GM12878 (cell line): ENCODE measurements at regions not wholly inside any gene's neighbourhood (a gene's known extent, or its start where the extent isn't known, plus 50 kb on each side); places are given as distances from the start of the nearest gene placed in this dataset.

Experiments
- ATAC-seq: fragments of 200-7000 bp; cut with Tn5 transposase; 3 replicates; pipeline ENCODE4 v1.9.1; 2020; ENCODE audit warnings: mild to moderate bottlenecking, moderate library complexity
- BruUV-seq: library from RNA; stranded (reverse); fragments of 400-500 nt; replicated peaks from 2 replicates; lab custom pipeline; 2021; lab: Mats Ljungman, UMichigan
- CTCF ChIA-PET: fragments of 300-600 bp; sonication (Branson Sonifier 250); formaldehyde crosslinking; extraction: SDS; loops from one replicate; lab custom pipeline; 2021; ENCODE audit warnings: inconsistent platforms; lab: Yijun Ruan, JAX
- POLR2A ChIA-PET: fragments of 350-600 bp; formaldehyde crosslinking; extraction: SDS; loops from one replicate; lab custom pipeline; 2021; ENCODE audit warnings: inconsistent platforms; lab: Charles Lee
- RAD21 ChIA-PET: fragments of 300-600 bp; sonication (Branson Sonifier 250); formaldehyde crosslinking; loops from one replicate; lab custom pipeline; 2023; ENCODE audit warnings: antibody characterized with exemption; ENCODE audit not compliant: unreplicated experiment; lab: Charles Lee
- SMC1A ChIA-PET: fragments of 300-600 bp; sonication (Branson Sonifier 250); formaldehyde crosslinking; loops from one replicate; lab custom pipeline; 2023; ENCODE audit not compliant: unreplicated experiment, uncharacterized antibody; lab: Charles Lee
- DNase-seq: peaks from one replicate; pipeline ENCODE4 v3.0.0-alpha.2; 2011; ENCODE audit warnings: low read depth, low spot score
- FAIRE-seq: peaks from 3 replicates; lab custom pipeline; 2011; peaks lifted over from hg19 to GRCh38; lab: Jason Lieb, UNC
- H2AFZ ChIP-seq: 2 replicates; pipeline ENCODE4 v1.6.0; 2011; ENCODE audit warnings: low read depth, low read length, control low read depth; ENCODE audit not compliant: control insufficient read depth
- H3K27ac ChIP-seq: 2 replicates; pipeline ENCODE4 v1.5.1; 2011; ENCODE audit warnings: control low read depth; ENCODE audit not compliant: control insufficient read depth, insufficient read depth
- H3K27me3 ChIP-seq, 2 experiments: replicated peaks in 1 of 2; 2 replicates each; pipeline versions ENCODE4 v1.6.0 to v1.6.1; 2011; ENCODE audit warnings: low read length in 1 of 2; ENCODE audit not compliant: control insufficient read depth in 2 of 2, insufficient read depth in 2 of 2
- H3K36me3 ChIP-seq, 2 experiments: 2 replicates each; pipeline ENCODE4 v1.5.1; 2011; ENCODE audit warnings: low read length in 1 of 2; ENCODE audit not compliant: control insufficient read depth in 2 of 2, insufficient read depth in 2 of 2
- H3K4me1 ChIP-seq: 2 replicates; pipeline ENCODE4 v1.6.1; 2011; ENCODE audit warnings: mild to moderate bottlenecking, low read length, moderate library complexity, mixed read lengths; ENCODE audit not compliant: control insufficient read depth, insufficient read depth
- H3K4me2 ChIP-seq: 2 replicates; pipeline ENCODE4 v1.6.0; 2011; ENCODE audit warnings: control low read depth; ENCODE audit not compliant: control insufficient read depth, insufficient read depth
- H3K4me3 ChIP-seq: fragments of 200-600 bp; sonication (generic); 2 replicates; pipeline ENCODE4 v1.5.1; 2016
- H3K79me2 ChIP-seq: 2 replicates; pipeline ENCODE4 v1.6.0; 2011; ENCODE audit warnings: low read length; ENCODE audit not compliant: control insufficient read depth, insufficient read depth
- H3K9ac ChIP-seq: 2 replicates; pipeline ENCODE4 v1.8.0; 2011; ENCODE audit warnings: low read length, control low read depth, mixed read lengths; ENCODE audit not compliant: control insufficient read depth, insufficient read depth
- H3K9me3 ChIP-seq: replicated peaks from 3 replicates; pipeline ENCODE4 v1.5.1; 2011; ENCODE audit warnings: mild to moderate bottlenecking, low read length; ENCODE audit not compliant: control insufficient read depth, insufficient read depth
- H4K20me1 ChIP-seq: 2 replicates; pipeline ENCODE4 v1.6.0; 2011; ENCODE audit not compliant: control insufficient read depth, insufficient read depth
- BHLHE40 ChIP-seq, 2 experiments: fragments of 450-650 bp in 1 of 2; IDR thresholded peaks; 2 replicates each; pipeline ENCODE4 v1.6.1; 2011 to 2017; ENCODE audit warnings: low read depth in 2 of 2, borderline replicate concordance in 1 of 2, improper control_type of control experiment in 1 of 2, low read length in 1 of 2, mild to moderate bottlenecking in 1 of 2
- CBX3 ChIP-seq: fragments of 200-600 bp; sonication (generic); IDR thresholded peaks from 2 replicates; pipeline ENCODE4 v1.6.1; 2016; ENCODE audit warnings: low read depth, borderline replicate concordance
- CHD2 ChIP-seq: IDR thresholded peaks from 2 replicates; pipeline ENCODE4 v1.6.1; 2011; ENCODE audit warnings: low read depth, low read length, improper control_type of control experiment, borderline replicate concordance
- CREM ChIP-seq: IDR thresholded peaks from 2 replicates; pipeline ENCODE4 v1.6.1; 2014; ENCODE audit warnings: antibody characterized with exemption, low read depth
- CTCF ChIP-seq, 3 experiments: IDR thresholded peaks in 2 of 3; conservative IDR thresholded peaks in 1 of 3; 2 replicates each; pipeline ENCODE4 v1.5.1; 2011; ENCODE audit warnings: low read depth in 3 of 3, low read length in 3 of 3, mild to moderate bottlenecking in 3 of 3, control low read depth in 2 of 3, moderate library complexity in 2 of 3, inconsistent platforms in 1 of 3, mixed read lengths in 1 of 3; ENCODE audit not compliant: control insufficient read depth in 2 of 3, insufficient read depth in 1 of 3; ENCODE audit errors: extremely low read depth in 1 of 3
- EZH2 ChIP-seq: IDR thresholded peaks from 2 replicates; pipeline ENCODE4 v1.6.1; 2012; ENCODE audit warnings: low read depth, mild to moderate bottlenecking, control low read depth, inconsistent platforms, low read length, borderline replicate concordance; ENCODE audit not compliant: control insufficient read depth
- GATAD2B ChIP-seq: fragments of 450-650 bp; conservative IDR thresholded peaks from 2 replicates; pipeline ENCODE4 v1.6.1; 2017; ENCODE audit warnings: low read depth, mild to moderate bottlenecking, moderate library complexity
- JUND ChIP-seq: IDR thresholded peaks from 2 replicates; pipeline ENCODE4 v1.6.1; 2012; ENCODE audit warnings: low read depth, mild to moderate bottlenecking, low read length, improper control_type of control experiment, moderate library complexity
- MTA2 ChIP-seq: fragments of 450-650 bp; IDR thresholded peaks from 2 replicates; pipeline ENCODE4 v1.6.1; 2016; ENCODE audit warnings: low read depth, mild to moderate bottlenecking, moderate library complexity
- NBN ChIP-seq: fragments of 450-650 bp; IDR thresholded peaks from 2 replicates; pipeline ENCODE4 v1.6.1; 2016
- NFIC ChIP-seq: IDR thresholded peaks from 2 replicates; pipeline ENCODE4 v1.6.1; 2012; ENCODE audit warnings: low read depth, mild to moderate bottlenecking, inconsistent platforms, low read length, moderate library complexity
- RCOR1 ChIP-seq: conservative IDR thresholded peaks from 2 replicates; pipeline ENCODE4 v1.6.1; 2012; ENCODE audit warnings: low read depth, low read length, improper control_type of control experiment
- TAF1 ChIP-seq: IDR thresholded peaks from 2 replicates; pipeline ENCODE4 v1.6.1; 2011; ENCODE audit warnings: mild to moderate bottlenecking, low read depth, low read length, borderline replicate concordance
- TBL1XR1 ChIP-seq: IDR thresholded peaks from 2 replicates; pipeline ENCODE4 v1.6.1; 2012; ENCODE audit warnings: low read depth, low read length, improper control_type of control experiment
- TCF3 ChIP-seq: IDR thresholded peaks from 2 replicates; pipeline ENCODE4 v1.6.1; 2012; ENCODE audit warnings: low read depth, mild to moderate bottlenecking, low read length, borderline replicate concordance; ENCODE audit not compliant: insufficient read depth
- ZSCAN29 ChIP-seq: fragments of 450-650 bp; IDR thresholded peaks from 2 replicates; pipeline ENCODE4 v1.6.1; 2017; ENCODE audit warnings: mild to moderate bottlenecking, moderate library complexity
- WGBS: methylation state at CpG from one replicate; pipeline ENCODE4 v1.1.6; 2016; ENCODE audit warnings: low lambda C conversion rate; ENCODE audit not compliant: insufficient replicate concordance, insufficient coverage; ENCODE audit errors: missing lambda C conversion rate; 5-methylcytosine and 5-hydroxymethylcytosine counted together
- in situ Hi-C: fragments of 300-500 bp; cut with MboI; formaldehyde crosslinking; loops from 9 replicates; pipeline ENCODE4 v1.14.3; 2018; ENCODE audit warnings: mixed read lengths
- intact Hi-C: fragments of 100-400 bp; cut with micrococcal nuclease; formaldehyde crosslinking; loops from one replicate; pipeline ENCODE4 v1.14.2; 2022; ENCODE audit not compliant: unreplicated experiment
- TF ChIP-seq, protein P1 (sequence below): IDR thresholded peaks from 2 replicates; pipeline ENCODE4 v1.6.1; 2012; ENCODE audit warnings: low read depth, low read length, improper control_type of control experiment
- TF ChIP-seq, protein P2 (sequence below): fragments of 450-650 bp; formaldehyde crosslinking; IDR thresholded peaks from 2 replicates; pipeline ENCODE4 v1.4.0; 2020; ENCODE audit warnings: mild to moderate bottlenecking, moderate library complexity

DNA sequence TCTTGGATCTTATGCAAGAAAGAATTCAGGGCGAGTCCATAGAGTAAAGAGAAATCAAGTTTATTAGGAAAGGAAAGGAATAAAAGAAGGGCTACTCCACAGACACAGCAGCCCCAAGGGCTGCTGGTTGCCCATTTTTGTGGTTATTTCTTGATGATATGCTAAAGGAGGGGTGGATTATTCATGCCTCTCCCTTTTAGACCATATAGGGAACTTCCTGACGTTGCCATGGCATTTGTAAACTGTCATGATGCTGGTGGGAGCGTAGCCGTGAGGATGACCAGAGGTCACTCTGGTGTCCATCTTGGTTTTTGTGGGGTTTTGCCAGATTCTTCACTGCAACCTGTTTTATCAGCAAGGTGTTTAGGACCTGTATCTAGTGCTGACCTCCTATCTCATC lies 115.4 kb upstream of the CARD11 start:
- no peak for FAIRE-seq
- H3K4me3 ChIP-seq: no peak overlapping the region
- SMC1A ChIA-PET: no interaction called here
- in situ Hi-C loops (loop anchor here (5.0 kb wide), 1 partner anchor 272 kb away; no protein-coding TSS in a partner anchor), intact Hi-C loops (loop anchor here (10.0 kb wide), 1 partner anchor 494 kb away; no protein-coding TSS in a partner anchor)
- no peak overlapping the region for H3K4me2 ChIP-seq
- CTCF ChIA-PET: interaction anchor here (2.1 kb wide), 1 partner anchor 93 kb away, joined by 7 read pairs; no protein-coding TSS in a partner anchor
- no peaks in the 10 kb centered on the region for H3K27me3 ChIP-seq
- no peaks in the 10 kb centered on the region for H3K9me3 ChIP-seq
- H3K79me2 ChIP-seq: no peaks in the 10 kb centered on the region
- H2AFZ ChIP-seq: no peak overlapping the region
- no peak overlapping the region for H3K9ac ChIP-seq
- H4K20me1 ChIP-seq: no peaks in the 10 kb centered on the region
- no TSS peak for BruUV-seq
- RAD21 ChIA-PET: no interaction called here
- 16% methylated on average over 4 of the region's 4 CpGs for WGBS
- no peak for ATAC-seq
- DNase-seq: no peak
- H3K27ac ChIP-seq: no peak overlapping the region
- H3K36me3 ChIP-seq: no peaks in the 10 kb centered on the region
- H3K4me1 ChIP-seq: no peaks in the 10 kb centered on the region
- POLR2A ChIA-PET: no interaction called here
- TF ChIP-seq TAF1 (no peak), GATAD2B (no peak), EZH2 (no peak), TBL1XR1 (no peak), CTCF (IDR thresholded peaks at IDR 0.05 in 2 of 3, conservative IDR thresholded peaks at IDR 0.05 in 1 of 3; ENCODE audit: control insufficient read depth in 2 of 3, extremely low read depth in 1 of 3, insufficient read depth in 1 of 3, low read depth in 3 of 3, low read length in 3 of 3) (no peak), TCF3 (no peak), JUND (no peak), RCOR1 (no peak), CREM (no peak), ZSCAN29 (no peak), MTA2 (no peak), CBX3 (no peak), CHD2 (no peak), BHLHE40 (IDR thresholded peaks at IDR 0.05; ENCODE audit: borderline replicate concordance in 1 of 2, low read depth in 2 of 2, low read length in 1 of 2) (no peak), NFIC (no peak), NBN (no peak)
- TF ChIP-seq, protein P1, sequence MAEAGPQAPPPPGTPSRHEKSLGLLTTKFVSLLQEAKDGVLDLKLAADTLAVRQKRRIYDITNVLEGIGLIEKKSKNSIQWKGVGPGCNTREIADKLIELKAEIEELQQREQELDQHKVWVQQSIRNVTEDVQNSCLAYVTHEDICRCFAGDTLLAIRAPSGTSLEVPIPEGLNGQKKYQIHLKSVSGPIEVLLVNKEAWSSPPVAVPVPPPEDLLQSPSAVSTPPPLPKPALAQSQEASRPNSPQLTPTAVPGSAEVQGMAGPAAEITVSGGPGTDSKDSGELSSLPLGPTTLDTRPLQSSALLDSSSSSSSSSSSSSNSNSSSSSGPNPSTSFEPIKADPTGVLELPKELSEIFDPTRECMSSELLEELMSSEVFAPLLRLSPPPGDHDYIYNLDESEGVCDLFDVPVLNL: no peak
- TF ChIP-seq, protein P2, sequence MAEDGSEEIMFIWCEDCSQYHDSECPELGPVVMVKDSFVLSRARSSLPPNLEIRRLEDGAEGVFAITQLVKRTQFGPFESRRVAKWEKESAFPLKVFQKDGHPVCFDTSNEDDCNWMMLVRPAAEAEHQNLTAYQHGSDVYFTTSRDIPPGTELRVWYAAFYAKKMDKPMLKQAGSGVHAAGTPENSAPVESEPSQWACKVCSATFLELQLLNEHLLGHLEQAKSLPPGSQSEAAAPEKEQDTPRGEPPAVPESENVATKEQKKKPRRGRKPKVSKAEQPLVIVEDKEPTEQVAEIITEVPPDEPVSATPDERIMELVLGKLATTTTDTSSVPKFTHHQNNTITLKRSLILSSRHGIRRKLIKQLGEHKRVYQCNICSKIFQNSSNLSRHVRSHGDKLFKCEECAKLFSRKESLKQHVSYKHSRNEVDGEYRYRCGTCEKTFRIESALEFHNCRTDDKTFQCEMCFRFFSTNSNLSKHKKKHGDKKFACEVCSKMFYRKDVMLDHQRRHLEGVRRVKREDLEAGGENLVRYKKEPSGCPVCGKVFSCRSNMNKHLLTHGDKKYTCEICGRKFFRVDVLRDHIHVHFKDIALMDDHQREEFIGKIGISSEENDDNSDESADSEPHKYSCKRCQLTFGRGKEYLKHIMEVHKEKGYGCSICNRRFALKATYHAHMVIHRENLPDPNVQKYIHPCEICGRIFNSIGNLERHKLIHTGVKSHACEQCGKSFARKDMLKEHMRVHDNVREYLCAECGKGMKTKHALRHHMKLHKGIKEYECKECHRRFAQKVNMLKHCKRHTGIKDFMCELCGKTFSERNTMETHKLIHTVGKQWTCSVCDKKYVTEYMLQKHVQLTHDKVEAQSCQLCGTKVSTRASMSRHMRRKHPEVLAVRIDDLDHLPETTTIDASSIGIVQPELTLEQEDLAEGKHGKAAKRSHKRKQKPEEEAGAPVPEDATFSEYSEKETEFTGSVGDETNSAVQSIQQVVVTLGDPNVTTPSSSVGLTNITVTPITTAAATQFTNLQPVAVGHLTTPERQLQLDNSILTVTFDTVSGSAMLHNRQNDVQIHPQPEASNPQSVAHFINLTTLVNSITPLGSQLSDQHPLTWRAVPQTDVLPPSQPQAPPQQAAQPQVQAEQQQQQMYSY (CRISPR knock-in tag): no peak
